AG09319 (cell line): ENCODE measurements at regions not wholly inside any gene's neighbourhood (a gene's known extent, or its start where the extent isn't known, plus 50 kb on each side); places are given as distances from the start of the nearest gene placed in this dataset.
"Not testable (repeated sequence)": the region's sequence is repeated elsewhere in the genome, so short reads cannot be mapped to it uniquely, and the experiment has no call there.

Experiments used
- DNase-seq: peaks from one replicate; pipeline ENCODE4 v3.0.0-alpha.2; 2010; ENCODE audit warnings: low read depth; ENCODE audit errors: extremely low read depth
- CTCF ChIP-seq: IDR thresholded peaks from 2 replicates; pipeline ENCODE4 v1.5.1; 2011; ENCODE audit warnings: low read depth, mild to moderate bottlenecking, inconsistent platforms, low read length, moderate library complexity

GRCh38 chr10:78599122-78599853, 469.5 kb upstream of the ZMIZ1 start:
- TF ChIP-seq CTCF: no peak
- DNase-seq: no peak

- no peak for DNase-seq
Measured at GRCh38 chr10:78600121-78600665, 468.6 kb upstream of the ZMIZ1 start.

GRCh38 chr10:78600740-78601139, 468.0 kb upstream of the ZMIZ1 start:
- DNase-seq: no peak
- no peak for TF ChIP-seq CTCF

More at GRCh38 chr10:78600121-78600665, 468.6 kb upstream of the ZMIZ1 start:
- no peak for TF ChIP-seq CTCF

GRCh38 chr10:78602201-78602932, 466.4 kb upstream of the ZMIZ1 start:
- no peak for DNase-seq
- TF ChIP-seq CTCF: no peak

GRCh38 chr10:78604286-78604685, 464.5 kb upstream of the ZMIZ1 start:
- no peak for TF ChIP-seq CTCF
- no peak for DNase-seq

- no peak for TF ChIP-seq CTCF
Measured at GRCh38 chr10:78604721-78605120, 464.0 kb upstream of the ZMIZ1 start.

GRCh38 chr10:78605800-78606350, 462.9 kb upstream of the ZMIZ1 start:
- no peak for DNase-seq
- TF ChIP-seq CTCF: 0 out of 2 replicates have a peak, but pooled peaks have one; percentile 1

More at GRCh38 chr10:78604721-78605120, 464.0 kb upstream of the ZMIZ1 start:
- DNase-seq: no peak

- not testable (repeated sequence) for DNase-seq
Measured at GRCh38 chr10:78606766-78607165, 462.0 kb upstream of the ZMIZ1 start.
